IPS-15b (cell line): ENCODE measurements at regions not wholly inside any gene's neighbourhood (a gene's known extent, or its start where the extent isn't known, plus 50 kb on each side); places are given as distances from the start of the nearest gene placed in this dataset.
"Not testable (repeated sequence)": the region's sequence is repeated elsewhere in the genome, so short reads cannot be mapped to it uniquely, and the experiment has no call there.

Source experiments
- H3K27me3 ChIP-seq: one replicate; pipeline ENCODE4 v1.6.1; 2013; ENCODE audit warnings: low read length; ENCODE audit not compliant: control insufficient read depth, insufficient read depth
- H3K36me3 ChIP-seq: one replicate; pipeline ENCODE4 v1.6.1; 2013; ENCODE audit warnings: low read length; ENCODE audit not compliant: control insufficient read depth, insufficient read depth
- H3K4me1 ChIP-seq: one replicate; pipeline ENCODE4 v1.6.1; 2013; ENCODE audit warnings: mild to moderate bottlenecking, low read length; ENCODE audit not compliant: control insufficient read depth, insufficient read depth
- H3K4me3 ChIP-seq: one replicate; pipeline ENCODE4 v1.5.1; 2013; ENCODE audit warnings: low read depth, low read length
- H3K9ac ChIP-seq: one replicate; pipeline ENCODE4 v1.6.1; 2013; ENCODE audit warnings: low read depth, mild to moderate bottlenecking, low read length
- H3K9me3 ChIP-seq: one replicate; pipeline ENCODE4 v1.6.1; 2013; ENCODE audit warnings: mild to moderate bottlenecking, low read length; ENCODE audit not compliant: control insufficient read depth, insufficient read depth

DNA sequence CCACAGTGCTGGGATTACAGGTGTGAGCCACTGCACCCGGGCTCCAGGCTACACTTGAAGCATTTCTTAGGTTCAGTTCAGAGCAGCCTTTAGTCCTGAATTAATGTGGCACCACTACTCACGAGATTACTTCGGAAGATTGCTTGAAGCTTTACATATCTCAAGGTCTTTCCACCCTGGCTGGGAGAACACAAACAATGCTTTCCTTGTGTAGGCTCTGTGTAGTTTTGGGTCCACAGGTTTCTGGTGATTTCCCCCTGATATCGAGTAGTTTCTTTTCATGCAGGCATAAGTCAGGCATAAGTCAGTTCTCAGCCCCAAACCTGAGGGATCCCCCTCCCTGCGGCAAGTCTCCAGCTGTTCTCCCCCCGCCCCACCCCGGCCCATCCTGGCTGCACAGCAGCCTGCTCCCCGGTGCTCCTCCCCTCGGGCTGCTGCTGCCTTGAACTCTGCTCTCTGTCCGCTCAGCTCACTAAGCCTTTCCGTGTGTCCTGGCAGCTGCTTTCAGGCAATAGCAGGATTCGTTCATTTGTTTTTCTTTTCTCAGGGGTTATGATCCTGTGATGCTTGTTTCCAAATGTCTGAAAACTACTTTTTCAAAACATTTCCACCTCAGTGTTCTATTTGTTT is 417.7 kb downstream of the TMEM121 start:
- no peaks in the 10 kb centered on the region for H3K27me3 ChIP-seq
- no peak overlapping the region for H3K9ac ChIP-seq
- no peaks in the 10 kb centered on the region for H3K4me1 ChIP-seq
- H3K9me3 ChIP-seq: peaks cover 21% of the 10 kb centered on the region
- no peak overlapping the region for H3K4me3 ChIP-seq
- H3K36me3 ChIP-seq: no peaks in the 10 kb centered on the region

DNA sequence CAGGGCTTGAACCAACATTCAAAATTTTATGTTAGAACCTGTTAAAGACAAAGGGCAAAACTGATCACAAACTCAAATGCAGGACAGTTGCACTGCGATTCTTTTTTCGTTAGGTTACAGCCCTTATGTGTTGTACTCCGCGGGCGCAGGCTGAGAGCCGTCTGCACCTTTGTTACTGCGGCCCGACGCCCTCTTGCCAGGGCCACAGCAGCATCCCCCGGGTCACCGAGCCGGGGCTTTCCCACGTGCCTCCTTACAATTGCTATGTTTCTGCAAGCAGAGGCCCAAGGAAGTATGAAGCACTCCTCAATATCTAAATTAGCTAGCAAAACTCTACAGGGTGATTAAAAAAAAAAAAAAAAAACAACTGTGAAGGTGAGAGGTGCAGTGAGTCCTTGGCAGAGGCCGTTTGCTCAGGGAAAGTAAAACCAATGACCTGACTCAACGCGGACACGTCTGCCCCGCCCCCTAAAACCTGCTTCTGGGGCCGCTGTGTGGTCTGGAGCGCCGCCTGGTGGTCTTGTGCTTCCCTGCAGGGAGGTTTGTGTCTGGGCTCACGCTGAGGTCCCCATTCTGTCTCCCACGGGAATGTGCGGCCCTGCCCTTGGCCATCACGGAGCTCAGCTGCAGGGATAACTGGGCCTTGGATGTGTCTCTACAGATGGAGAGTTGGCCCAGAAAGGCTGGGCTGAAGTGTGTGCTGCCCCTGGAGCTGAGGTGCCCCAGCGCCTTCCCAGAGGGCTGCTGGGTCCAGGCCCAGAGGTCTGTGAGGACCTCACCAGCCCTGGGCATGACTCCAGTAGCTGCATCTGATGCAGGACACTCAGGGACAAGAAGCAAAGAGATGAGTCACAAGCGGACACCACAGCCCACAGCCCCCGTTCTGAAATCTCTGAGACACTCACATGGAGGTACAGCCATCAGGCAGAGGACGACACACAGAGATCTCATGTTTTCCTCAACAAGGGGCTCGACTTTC is 418.5 kb downstream of the TMEM121 start:
- Histone ChIP-seq H3K9ac (no peak overlapping the region), H3K4me1 (no peaks in the 10 kb centered on the region), H3K36me3 (no peaks in the 10 kb centered on the region), H3K9me3 (peaks cover 18% of the 10 kb centered on the region), H3K27me3 (no peaks in the 10 kb centered on the region), H3K4me3 (no peak overlapping the region)

DNA sequence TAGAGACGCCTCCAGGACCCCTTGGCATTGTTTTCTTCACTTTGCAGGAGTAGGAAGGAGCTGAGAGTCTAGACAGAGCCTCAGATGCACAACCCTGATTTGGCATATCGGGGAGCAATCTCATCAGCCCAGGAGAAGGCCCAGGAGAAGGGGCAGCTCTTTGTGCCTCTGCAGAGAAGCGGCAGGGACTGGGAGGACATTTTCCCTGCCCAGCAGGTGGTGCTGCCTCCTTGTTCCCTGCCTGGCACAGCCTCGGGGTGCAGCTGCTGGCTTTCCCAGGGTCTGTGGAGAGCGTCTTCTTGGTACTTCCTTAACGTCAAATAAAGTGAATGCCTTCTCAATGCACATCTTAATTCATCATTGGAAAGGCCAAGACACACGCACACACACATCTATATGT is 419.5 kb downstream of the TMEM121 start:
- Histone ChIP-seq H3K36me3 (no peaks in the 10 kb centered on the region), H3K9ac (no peak overlapping the region), H3K4me3 (no peak overlapping the region), H3K27me3 (no peaks in the 10 kb centered on the region), H3K4me1 (no peaks in the 10 kb centered on the region), H3K9me3 (peaks cover 17% of the 10 kb centered on the region)

DNA sequence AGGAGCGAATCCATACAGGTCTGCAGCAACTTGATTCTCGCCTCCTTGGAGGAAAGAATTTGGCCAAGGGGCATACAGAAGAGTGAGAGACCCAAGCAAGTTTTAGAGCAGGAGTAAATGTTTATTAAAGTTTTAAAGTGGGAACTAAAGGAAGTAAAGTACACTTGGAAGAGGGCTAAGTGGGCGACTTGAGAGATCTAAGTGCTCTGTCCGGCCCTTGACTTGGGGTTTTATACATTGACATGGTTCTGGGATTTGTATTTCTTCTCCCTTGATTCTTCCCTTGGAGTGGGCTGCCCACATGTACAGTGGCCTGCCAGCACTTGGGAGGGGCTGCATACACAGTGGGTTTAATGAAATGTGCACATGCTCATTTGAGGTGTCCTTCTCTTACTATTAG is 421.2 kb downstream of the TMEM121 start:
- H3K4me3 ChIP-seq: no peak overlapping the region
- no peaks in the 10 kb centered on the region for H3K36me3 ChIP-seq
- no peak overlapping the region for H3K9ac ChIP-seq
- no peaks in the 10 kb centered on the region for H3K27me3 ChIP-seq
- no peaks in the 10 kb centered on the region for H3K4me1 ChIP-seq
- H3K9me3 ChIP-seq: peaks cover 11% of the 10 kb centered on the region

DNA sequence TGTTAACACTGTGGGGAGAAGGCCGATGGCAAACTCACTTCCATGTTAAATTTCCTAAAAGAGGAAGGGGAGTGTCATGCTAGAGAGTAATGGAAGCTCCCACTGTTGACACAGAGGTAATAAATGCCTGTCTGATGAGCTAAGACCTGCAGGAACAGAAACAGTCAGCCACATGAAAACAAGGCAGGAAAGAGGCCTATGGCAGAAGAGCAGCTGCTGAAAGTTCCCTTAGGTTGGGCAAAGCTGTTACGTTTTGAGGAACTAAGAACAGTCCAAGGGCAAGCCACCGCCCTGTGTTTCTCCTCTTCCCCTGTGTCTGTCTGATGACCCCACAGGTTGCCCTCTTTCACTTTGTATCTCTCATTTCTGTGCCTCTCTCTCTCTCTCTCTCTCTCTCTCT is 422.6 kb downstream of the TMEM121 start:
- H3K9me3 ChIP-seq: peaks cover 15% of the 10 kb centered on the region
- H3K9ac ChIP-seq: not testable (repeated sequence)

DNA sequence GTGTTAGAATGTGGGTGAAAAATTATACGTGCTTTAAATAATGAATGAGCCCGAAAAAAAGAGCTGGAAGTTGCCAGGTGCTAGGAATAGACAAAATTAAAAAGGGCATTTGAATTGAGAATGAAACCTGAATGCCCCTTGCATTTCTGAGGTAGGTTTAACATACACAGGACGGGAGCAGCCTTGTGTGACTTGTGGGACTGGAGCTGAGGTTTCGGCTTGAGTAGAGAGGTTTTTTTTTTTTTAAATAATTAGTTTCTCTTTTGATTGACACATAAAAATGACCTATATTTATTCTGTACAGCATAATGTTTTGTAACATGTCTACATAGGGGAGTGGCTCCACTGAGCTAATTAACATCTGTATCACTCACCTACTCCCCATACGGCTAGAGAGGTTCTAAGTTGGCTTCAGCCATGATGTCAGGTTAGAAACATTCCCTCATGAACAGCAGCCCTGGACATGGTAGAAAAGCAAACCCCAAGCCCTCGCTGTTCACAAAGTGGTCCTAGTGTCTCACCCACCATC is 424.0 kb downstream of the TMEM121 start:
- not testable (repeated sequence) for H3K9ac ChIP-seq, H3K4me1 ChIP-seq, H3K27me3 ChIP-seq, H3K4me3 ChIP-seq, H3K36me3 ChIP-seq
- H3K9me3 ChIP-seq: peaks cover 14% of the 10 kb centered on the region

More for the DNA sequence above, 422.6 kb downstream of the TMEM121 start:
- not testable (repeated sequence) for H3K4me3 ChIP-seq, H3K4me1 ChIP-seq, H3K27me3 ChIP-seq, H3K36me3 ChIP-seq

DNA sequence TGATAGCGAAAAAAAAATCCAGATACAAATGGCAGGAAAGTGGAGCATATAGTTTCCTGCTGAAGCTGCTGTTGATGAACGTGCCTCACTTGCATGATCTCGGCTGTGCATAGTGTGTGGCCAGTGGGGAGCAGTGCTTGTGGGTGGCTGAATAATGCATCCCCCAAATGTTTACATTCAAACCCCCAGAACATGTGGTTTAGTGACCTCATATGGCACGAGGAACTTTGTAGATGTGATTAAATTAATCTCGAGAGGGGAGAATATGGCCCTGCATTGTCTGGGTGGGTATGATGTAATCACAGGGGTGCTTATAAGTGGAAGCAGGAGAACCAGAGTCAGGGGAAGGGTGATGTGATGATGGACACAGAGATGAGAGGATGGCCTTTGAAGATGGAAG is 425.0 kb downstream of the TMEM121 start:
- H3K9me3 ChIP-seq: peaks cover 13% of the 10 kb centered on the region

DNA sequence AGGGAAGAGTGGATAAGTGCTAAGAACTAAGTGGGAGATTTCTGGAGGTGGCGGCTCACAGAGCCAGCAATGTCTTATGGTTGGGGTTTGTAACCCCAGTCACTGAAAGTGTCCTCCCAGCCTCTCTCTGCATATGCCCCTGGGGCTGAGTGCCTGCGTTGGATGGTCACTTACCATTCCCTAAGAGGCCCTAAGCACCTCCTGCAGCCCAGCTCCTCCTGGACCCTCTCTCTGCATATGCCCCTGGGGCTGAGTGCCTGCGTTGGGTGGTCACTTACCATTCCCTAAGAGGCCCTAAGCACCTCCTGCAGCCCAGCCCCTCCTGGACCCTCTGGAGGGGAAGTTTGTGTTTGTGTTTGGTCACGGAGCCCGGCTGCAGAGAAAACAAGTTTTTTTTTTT is 425.8 kb downstream of the TMEM121 start:
- H3K9ac ChIP-seq: no peak overlapping the region
- no peaks in the 10 kb centered on the region for H3K36me3 ChIP-seq
- no peaks in the 10 kb centered on the region for H3K4me1 ChIP-seq
- no peak overlapping the region for H3K4me3 ChIP-seq
- H3K27me3 ChIP-seq: no peaks in the 10 kb centered on the region
- H3K9me3 ChIP-seq: peaks cover 13% of the 10 kb centered on the region

More for the DNA sequence above, 425.0 kb downstream of the TMEM121 start:
- Histone ChIP-seq H3K36me3 (no peaks in the 10 kb centered on the region), H3K4me3 (no peak overlapping the region), H3K27me3 (no peaks in the 10 kb centered on the region), H3K9ac (no peak overlapping the region), H3K4me1 (no peaks in the 10 kb centered on the region)

DNA sequence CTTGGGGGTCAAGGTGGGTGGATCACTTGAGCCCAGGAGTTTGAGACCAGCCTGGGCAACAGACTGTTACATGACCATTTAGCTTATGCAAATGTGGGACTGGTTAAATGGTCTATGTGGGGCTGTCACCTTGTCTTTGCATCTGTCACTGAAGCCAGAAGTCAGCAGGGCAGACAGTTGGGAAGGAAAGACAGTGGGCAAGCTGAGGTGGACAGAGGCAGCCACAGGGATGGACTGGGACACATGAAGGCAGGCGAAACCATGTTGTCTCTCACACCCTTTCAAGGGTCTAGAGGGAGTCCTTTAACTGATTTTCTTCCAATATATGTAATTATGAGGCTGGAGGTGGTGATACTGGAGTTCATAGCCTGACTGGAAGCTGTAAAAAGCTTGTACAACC is 426.4 kb downstream of the TMEM121 start:
- no peak overlapping the region for H3K9ac ChIP-seq
- no peak overlapping the region for H3K4me3 ChIP-seq
- peaks cover 13% of the 10 kb centered on the region for H3K9me3 ChIP-seq
- no peaks in the 10 kb centered on the region for H3K36me3 ChIP-seq
- H3K4me1 ChIP-seq: no peaks in the 10 kb centered on the region
- no peaks in the 10 kb centered on the region for H3K27me3 ChIP-seq

DNA sequence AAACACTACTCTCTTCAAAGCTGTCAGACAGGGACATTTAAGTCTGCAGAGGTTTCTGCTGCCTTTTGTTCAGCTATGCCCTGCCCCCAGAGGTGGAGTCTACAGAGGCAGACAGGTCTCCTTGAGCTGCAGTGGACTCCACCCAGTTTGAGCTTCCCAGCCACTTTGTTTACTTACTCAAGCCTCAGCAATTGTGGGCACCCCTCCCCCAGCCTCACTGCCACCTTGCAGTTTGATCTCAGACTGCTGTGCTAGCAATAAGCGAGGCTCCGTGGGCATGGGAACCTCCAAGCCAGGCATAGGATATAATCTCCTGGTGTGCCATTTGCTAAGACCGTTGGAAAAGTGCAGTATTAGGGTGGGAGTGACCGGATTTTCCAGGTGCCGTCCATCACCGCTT is 435.2 kb downstream of the TMEM121 start:
- H3K9me3 ChIP-seq, H3K9ac ChIP-seq, H3K4me3 ChIP-seq, H3K4me1 ChIP-seq, H3K36me3 ChIP-seq, H3K27me3 ChIP-seq: not testable (repeated sequence)

DNA sequence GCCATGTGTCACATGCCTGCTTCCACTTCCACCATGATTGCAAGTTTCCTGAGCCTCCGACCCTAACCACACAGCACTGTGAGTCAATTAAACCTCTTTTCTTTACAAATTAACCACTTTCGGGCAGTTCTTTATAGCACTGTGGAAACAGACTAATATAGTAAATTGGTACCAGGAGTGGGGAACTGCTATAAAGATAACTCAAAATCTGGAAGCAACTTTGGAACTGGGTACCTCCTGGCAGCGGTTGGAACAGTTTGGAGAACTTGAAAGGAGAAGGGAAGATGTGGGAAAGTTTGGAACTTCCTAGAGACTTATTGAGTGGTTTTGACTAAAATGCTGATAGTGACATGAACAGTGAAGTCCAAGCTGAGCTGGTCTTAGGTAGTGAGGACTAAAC is 436.1 kb downstream of the TMEM121 start:
- H3K9me3 ChIP-seq: peaks cover 2% of the 10 kb centered on the region
- H3K4me1 ChIP-seq: no peaks in the 10 kb centered on the region
- H3K9ac ChIP-seq: no peak overlapping the region

DNA sequence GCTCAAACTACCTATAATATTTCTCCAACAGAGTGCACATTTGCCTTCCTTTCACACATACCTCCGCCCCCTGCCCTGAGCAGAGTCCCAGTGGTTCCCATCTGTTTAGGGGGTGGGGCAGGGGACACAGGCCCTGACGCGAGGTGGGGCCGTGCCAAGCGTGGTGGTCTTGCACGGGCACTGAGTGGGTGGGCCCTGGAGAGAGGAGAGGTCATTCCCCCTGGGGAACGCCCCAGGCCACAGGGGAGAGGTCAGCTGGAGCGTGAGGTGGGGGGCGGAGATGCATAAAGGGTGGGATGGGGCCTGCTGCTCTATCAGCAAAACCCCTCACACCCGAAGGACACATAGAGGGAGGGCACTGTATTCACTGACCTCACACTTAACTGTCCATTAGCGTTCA is 441.9 kb downstream of the TMEM121 start:
- Histone ChIP-seq H3K36me3 (no peaks in the 10 kb centered on the region), H3K4me1 (no peaks in the 10 kb centered on the region), H3K9me3 (peaks cover 5% of the 10 kb centered on the region), H3K9ac (no peak overlapping the region), H3K27me3 (no peaks in the 10 kb centered on the region), H3K4me3 (no peak overlapping the region)

More for the DNA sequence above, 436.1 kb downstream of the TMEM121 start:
- no peaks in the 10 kb centered on the region for H3K27me3 ChIP-seq
- no peaks in the 10 kb centered on the region for H3K36me3 ChIP-seq
- H3K4me3 ChIP-seq: no peak overlapping the region
